ENCODE measurements at regions not wholly inside any gene's neighbourhood (a gene's known extent, or its start where the extent isn't known, plus 50 kb on each side); places are given as distances from the start of the nearest gene placed in this dataset.
"Not testable (repeated sequence)": the region's sequence is repeated elsewhere in the genome, so short reads cannot be mapped to it uniquely, and the experiment has no call there.

- Histone ChIP-seq H3K27me3 (ENCODE audit: control insufficient read depth in 1 of 2, insufficient read depth in 2 of 2, low read length in 2 of 2) (no peaks in the 10 kb centered on the region), H3K36me3 (ENCODE audit: control insufficient read depth in 1 of 2, insufficient read depth in 2 of 2, low read length in 2 of 2) (no peaks in the 10 kb centered on the region), H3K9me3 (ENCODE audit: control insufficient read depth in 1 of 2, low read length in 2 of 2) (no peaks in the 10 kb centered on the region), H3K27ac (ENCODE audit: low read depth, low read length) (no peak overlapping the region), H3K4me1 (ENCODE audit: control insufficient read depth in 1 of 2, insufficient read depth in 2 of 2, low read length in 2 of 2) (no peaks in the 10 kb centered on the region), H3K9ac (ENCODE audit: low read depth in 1 of 2, low read length in 2 of 2) (no peak overlapping the region), H3K4me3 (ENCODE audit: low read depth in 1 of 2, low read length in 2 of 2) (no peak overlapping the region)
These were observed 558.7 kb downstream of the INSC start for GRCh38 chr11:15673408-15673831.

- Histone ChIP-seq H3K4me1 (ENCODE audit: control insufficient read depth in 1 of 2, insufficient read depth in 2 of 2, low read length in 2 of 2) (no peaks in the 10 kb centered on the region), H3K36me3 (ENCODE audit: control insufficient read depth in 1 of 2, insufficient read depth in 2 of 2, low read length in 2 of 2) (no peaks in the 10 kb centered on the region), H3K27ac (ENCODE audit: low read depth, low read length) (no peak overlapping the region), H3K27me3 (ENCODE audit: control insufficient read depth in 1 of 2, insufficient read depth in 2 of 2, low read length in 2 of 2) (no peaks in the 10 kb centered on the region), H3K9ac (ENCODE audit: low read depth in 1 of 2, low read length in 2 of 2) (no peak overlapping the region), H3K4me3 (ENCODE audit: low read depth in 1 of 2, low read length in 2 of 2) (no peak overlapping the region), H3K9me3 (ENCODE audit: control insufficient read depth in 1 of 2, low read length in 2 of 2) (no peaks in the 10 kb centered on the region)
These were observed 560.0 kb downstream of the INSC start for GRCh38 chr11:15674756-15675155.

DNA sequence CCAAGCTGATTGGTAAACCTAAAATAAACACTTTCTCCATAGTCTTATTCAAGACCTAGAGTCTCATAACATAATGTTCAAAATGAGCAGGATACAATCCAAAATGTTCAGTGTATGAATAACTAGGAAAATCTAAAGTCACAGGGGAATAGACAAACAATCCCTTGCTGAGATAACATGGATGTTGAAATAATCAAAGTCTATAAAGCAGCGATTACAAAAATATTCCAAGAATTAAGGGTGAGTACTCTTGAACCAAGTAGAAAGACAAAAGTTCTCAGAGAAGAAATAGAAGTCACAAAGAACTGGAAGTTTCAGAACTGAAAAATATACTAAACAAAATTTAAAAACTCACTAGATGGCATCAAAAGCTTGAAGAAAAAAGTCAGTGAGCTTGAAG, 561.0 kb downstream of the INSC start:
- H3K4me3 ChIP-seq (ENCODE audit: low read depth in 1 of 2, low read length in 2 of 2): no peak overlapping the region
- no peaks in the 10 kb centered on the region for H3K9me3 ChIP-seq (ENCODE audit: control insufficient read depth in 1 of 2, low read length in 2 of 2)
- no peaks in the 10 kb centered on the region for H3K36me3 ChIP-seq (ENCODE audit: control insufficient read depth in 1 of 2, insufficient read depth in 2 of 2, low read length in 2 of 2)
- no peaks in the 10 kb centered on the region for H3K27me3 ChIP-seq (ENCODE audit: control insufficient read depth in 1 of 2, insufficient read depth in 2 of 2, low read length in 2 of 2)
- no peak overlapping the region for H3K27ac ChIP-seq (ENCODE audit: low read depth, low read length)
- no peaks in the 10 kb centered on the region for H3K4me1 ChIP-seq (ENCODE audit: control insufficient read depth in 1 of 2, insufficient read depth in 2 of 2, low read length in 2 of 2)
- H3K9ac ChIP-seq (ENCODE audit: low read depth in 1 of 2, low read length in 2 of 2): no peak overlapping the region

GRCh38 chr11:15677181-15677580, 562.5 kb downstream of the INSC start:
- H3K27me3 ChIP-seq (ENCODE audit: control insufficient read depth in 1 of 2, insufficient read depth in 2 of 2, low read length in 2 of 2): no peaks in the 10 kb centered on the region
- H3K36me3 ChIP-seq (ENCODE audit: control insufficient read depth in 1 of 2, insufficient read depth in 2 of 2, low read length in 2 of 2): no peaks in the 10 kb centered on the region
- H3K4me3 ChIP-seq (ENCODE audit: low read depth in 1 of 2, low read length in 2 of 2): no peak overlapping the region
- H3K4me1 ChIP-seq (ENCODE audit: control insufficient read depth in 1 of 2, insufficient read depth in 2 of 2, low read length in 2 of 2): no peaks in the 10 kb centered on the region
- no peak overlapping the region for H3K9ac ChIP-seq (ENCODE audit: low read depth in 1 of 2, low read length in 2 of 2)
- no peak overlapping the region for H3K27ac ChIP-seq (ENCODE audit: low read depth, low read length)
- H3K9me3 ChIP-seq (ENCODE audit: control insufficient read depth in 1 of 2, low read length in 2 of 2): no peaks in the 10 kb centered on the region

- Histone ChIP-seq H3K27ac (ENCODE audit: low read depth, low read length) (no peak overlapping the region), H3K9me3 (ENCODE audit: control insufficient read depth in 1 of 2, low read length in 2 of 2) (no peaks in the 10 kb centered on the region), H3K4me3 (ENCODE audit: low read depth in 1 of 2, low read length in 2 of 2) (no peak overlapping the region), H3K36me3 (ENCODE audit: control insufficient read depth in 1 of 2, insufficient read depth in 2 of 2, low read length in 2 of 2) (no peaks in the 10 kb centered on the region), H3K9ac (ENCODE audit: low read depth in 1 of 2, low read length in 2 of 2) (no peak overlapping the region), H3K27me3 (ENCODE audit: control insufficient read depth in 1 of 2, insufficient read depth in 2 of 2, low read length in 2 of 2) (no peaks in the 10 kb centered on the region), H3K4me1 (ENCODE audit: control insufficient read depth in 1 of 2, insufficient read depth in 2 of 2, low read length in 2 of 2) (no peaks in the 10 kb centered on the region)
These were observed 568.8 kb downstream of the INSC start for GRCh38 chr11:15683528-15683927.

- Histone ChIP-seq H3K27ac (ENCODE audit: low read depth, low read length) (no peak overlapping the region), H3K36me3 (ENCODE audit: control insufficient read depth in 1 of 2, insufficient read depth in 2 of 2, low read length in 2 of 2) (no peaks in the 10 kb centered on the region), H3K4me3 (ENCODE audit: low read depth in 1 of 2, low read length in 2 of 2) (no peak overlapping the region), H3K9me3 (ENCODE audit: control insufficient read depth in 1 of 2, low read length in 2 of 2) (no peaks in the 10 kb centered on the region), H3K9ac (ENCODE audit: low read depth in 1 of 2, low read length in 2 of 2) (no peak overlapping the region), H3K4me1 (ENCODE audit: control insufficient read depth in 1 of 2, insufficient read depth in 2 of 2, low read length in 2 of 2) (no peaks in the 10 kb centered on the region), H3K27me3 (ENCODE audit: control insufficient read depth in 1 of 2, insufficient read depth in 2 of 2, low read length in 2 of 2) (no peaks in the 10 kb centered on the region)
These were observed 570.6 kb downstream of the INSC start for GRCh38 chr11:15685306-15685705.

DNA sequence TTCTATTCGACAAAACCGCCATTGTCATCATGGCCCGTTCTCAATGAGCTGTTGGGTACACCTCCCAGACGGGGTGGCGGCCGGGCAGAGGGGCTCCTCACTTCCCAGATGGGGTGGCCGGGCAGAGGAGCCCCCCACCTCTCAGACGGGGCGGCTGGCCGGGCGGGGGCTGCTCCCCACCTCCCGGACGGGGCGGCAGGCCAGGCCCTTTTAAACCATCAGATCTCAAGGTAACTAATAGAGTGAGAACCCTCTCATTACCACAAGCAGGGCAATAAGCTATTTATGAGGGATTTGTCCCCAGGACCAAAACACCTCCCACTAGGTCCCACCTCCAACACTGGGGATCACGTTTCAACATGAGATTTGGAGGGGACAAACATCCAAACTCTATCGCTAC, 571.5 kb downstream of the INSC start:
- not testable (repeated sequence) for H3K36me3 ChIP-seq (ENCODE audit: control insufficient read depth in 1 of 2, insufficient read depth in 2 of 2, low read length in 2 of 2); H3K9ac ChIP-seq (ENCODE audit: low read depth in 1 of 2, low read length in 2 of 2); H3K4me1 ChIP-seq (ENCODE audit: control insufficient read depth in 1 of 2, insufficient read depth in 2 of 2, low read length in 2 of 2); H3K27ac ChIP-seq (ENCODE audit: low read depth, low read length); H3K9me3 ChIP-seq (ENCODE audit: control insufficient read depth in 1 of 2, low read length in 2 of 2); H3K4me3 ChIP-seq (ENCODE audit: low read depth in 1 of 2, low read length in 2 of 2); H3K27me3 ChIP-seq (ENCODE audit: control insufficient read depth in 1 of 2, insufficient read depth in 2 of 2, low read length in 2 of 2)

GRCh38 chr11:15687342-15687741, 572.6 kb downstream of the INSC start:
- no peak overlapping the region for H3K27ac ChIP-seq (ENCODE audit: low read depth, low read length)
- H3K4me3 ChIP-seq (ENCODE audit: low read depth in 1 of 2, low read length in 2 of 2): no peak overlapping the region
- H3K36me3 ChIP-seq (ENCODE audit: control insufficient read depth in 1 of 2, insufficient read depth in 2 of 2, low read length in 2 of 2): no peaks in the 10 kb centered on the region

GRCh38 chr11:15688351-15688792, 573.6 kb downstream of the INSC start:
- H3K4me1 ChIP-seq (ENCODE audit: control insufficient read depth in 1 of 2, insufficient read depth in 2 of 2, low read length in 2 of 2): no peaks in the 10 kb centered on the region
- no peak overlapping the region for H3K4me3 ChIP-seq (ENCODE audit: low read depth in 1 of 2, low read length in 2 of 2)
- H3K9me3 ChIP-seq (ENCODE audit: control insufficient read depth in 1 of 2, low read length in 2 of 2): no peaks in the 10 kb centered on the region
- no peaks in the 10 kb centered on the region for H3K27me3 ChIP-seq (ENCODE audit: control insufficient read depth in 1 of 2, insufficient read depth in 2 of 2, low read length in 2 of 2)
- no peaks in the 10 kb centered on the region for H3K36me3 ChIP-seq (ENCODE audit: control insufficient read depth in 1 of 2, insufficient read depth in 2 of 2, low read length in 2 of 2)
- H3K27ac ChIP-seq (ENCODE audit: low read depth, low read length): no peak overlapping the region
- H3K9ac ChIP-seq (ENCODE audit: low read depth in 1 of 2, low read length in 2 of 2): no peak overlapping the region

More at GRCh38 chr11:15687342-15687741, 572.6 kb downstream of the INSC start:
- Histone ChIP-seq H3K9me3 (ENCODE audit: control insufficient read depth in 1 of 2, low read length in 2 of 2) (no peaks in the 10 kb centered on the region), H3K27me3 (ENCODE audit: control insufficient read depth in 1 of 2, insufficient read depth in 2 of 2, low read length in 2 of 2) (no peaks in the 10 kb centered on the region), H3K4me1 (ENCODE audit: control insufficient read depth in 1 of 2, insufficient read depth in 2 of 2, low read length in 2 of 2) (no peaks in the 10 kb centered on the region), H3K9ac (ENCODE audit: low read depth in 1 of 2, low read length in 2 of 2) (no peak overlapping the region)

- Histone ChIP-seq H3K4me3 (ENCODE audit: low read depth in 1 of 2, low read length in 2 of 2) (no peak overlapping the region), H3K27ac (ENCODE audit: low read depth, low read length) (no peak overlapping the region), H3K9me3 (ENCODE audit: control insufficient read depth in 1 of 2, low read length in 2 of 2) (no peaks in the 10 kb centered on the region), H3K4me1 (ENCODE audit: control insufficient read depth in 1 of 2, insufficient read depth in 2 of 2, low read length in 2 of 2) (peaks cover 0 to 6% of the 10 kb centered on the region in 2 donors), H3K36me3 (ENCODE audit: control insufficient read depth in 1 of 2, insufficient read depth in 2 of 2, low read length in 2 of 2) (no peaks in the 10 kb centered on the region), H3K27me3 (ENCODE audit: control insufficient read depth in 1 of 2, insufficient read depth in 2 of 2, low read length in 2 of 2) (no peaks in the 10 kb centered on the region), H3K9ac (ENCODE audit: low read depth in 1 of 2, low read length in 2 of 2) (no peak overlapping the region)
These were observed 575.6 kb downstream of the INSC start for GRCh38 chr11:15690320-15690719.

- H3K4me3 ChIP-seq (ENCODE audit: low read depth in 1 of 2, low read length in 2 of 2): no peak overlapping the region
- H3K36me3 ChIP-seq (ENCODE audit: control insufficient read depth in 1 of 2, insufficient read depth in 2 of 2, low read length in 2 of 2): no peaks in the 10 kb centered on the region
- H3K27ac ChIP-seq (ENCODE audit: low read depth, low read length): no peak overlapping the region
- no peaks in the 10 kb centered on the region for H3K9me3 ChIP-seq (ENCODE audit: control insufficient read depth in 1 of 2, low read length in 2 of 2)
- H3K9ac ChIP-seq (ENCODE audit: low read depth in 1 of 2, low read length in 2 of 2): no peak overlapping the region
- H3K4me1 ChIP-seq (ENCODE audit: control insufficient read depth in 1 of 2, insufficient read depth in 2 of 2, low read length in 2 of 2): peaks cover 0 to 8% of the 10 kb centered on the region in 2 donors
- H3K27me3 ChIP-seq (ENCODE audit: control insufficient read depth in 1 of 2, insufficient read depth in 2 of 2, low read length in 2 of 2): no peaks in the 10 kb centered on the region
These were observed 578.0 kb downstream of the INSC start for GRCh38 chr11:15692739-15693138.
